ENCODE measurements at regions not wholly inside any gene's neighbourhood (a gene's known extent, or its start where the extent isn't known, plus 50 kb on each side); places are given as distances from the start of the nearest gene placed in this dataset.

- DNase-seq (ENCODE audit: low read depth, low spot score) (no peak), ATAC-seq (no peak)
- H3K79me2 ChIP-seq (ENCODE audit: insufficient read depth, low read length) = no peaks in the 10 kb centered on the region
- ChIA-PET POLR2A (no interaction called here), CTCF (no interaction called here), RAD21 (ENCODE audit: low non-redundant PET in 1 of 2, low total read pairs in 2 of 2, uncharacterized antibody in 2 of 2, unreplicated experiment in 2 of 2) (no interaction called here)
- no TSS peak for BruUV-seq (replicated peaks)
- H3K4me2 ChIP-seq (ENCODE audit: low read length) = no peak overlapping the region
- H3K27me3 ChIP-seq (ENCODE audit: insufficient read depth, low read length) = no peaks in the 10 kb centered on the region
- H3K36me3 ChIP-seq (ENCODE audit: control insufficient read depth in 1 of 2, insufficient read depth in 2 of 2, low read length in 2 of 2) = no peaks in the 10 kb centered on the region
- no peaks in the 10 kb centered on the region for H3K4me1 ChIP-seq (ENCODE audit: control insufficient read depth in 1 of 2, insufficient read depth in 2 of 2, low read length in 2 of 2)
- no peaks in the 10 kb centered on the region for H3K9me3 ChIP-seq (ENCODE audit: control insufficient read depth in 1 of 2, insufficient read depth in 1 of 2, low read depth in 1 of 2, low read length in 2 of 2)
- H4K20me1 ChIP-seq (ENCODE audit: insufficient read depth) = no peaks in the 10 kb centered on the region
- TF ChIP-seq CBX3 (IDR thresholded peaks at IDR 0.05; ENCODE audit: low read depth) (no peak), SP1 (IDR thresholded peaks at IDR 0.05; ENCODE audit: low read depth) (no peak), RAD21 (IDR thresholded peaks at IDR 0.05; ENCODE audit: low read depth) (no peak), CTCF (IDR thresholded peaks at IDR 0.05 in 2 of 3, conservative IDR thresholded peaks at IDR 0.05 in 1 of 3; ENCODE audit: borderline replicate concordance in 1 of 3, insufficient read depth in 1 of 3, low read depth in 2 of 3, low read length in 2 of 3) (no peak), TCF7L2 (IDR thresholded peaks at IDR 0.05; ENCODE audit: borderline replicate concordance, extremely low read depth, insufficient read depth, insufficient read length) (no peak), ZBTB33 (IDR thresholded peaks at IDR 0.05; ENCODE audit: extremely low read depth, insufficient replicate concordance, low read length) (no peak), SRF (IDR thresholded peaks at IDR 0.05; ENCODE audit: low read depth) (no peak), CEBPB (IDR thresholded peaks at IDR 0.05; ENCODE audit: low read depth) (no peak), FOSL1 (IDR thresholded peaks at IDR 0.05; ENCODE audit: low read depth) (no peak), JUND (IDR thresholded peaks at IDR 0.05) (no peak), EZH2phosphoT487 (IDR thresholded peaks at IDR 0.05; ENCODE audit: borderline replicate concordance) (no peak), ZFX (IDR thresholded peaks at IDR 0.05) (no peak), ZNF274 (IDR thresholded peaks at IDR 0.05; ENCODE audit: low read depth, low read length) (no peak), EZH2 (IDR thresholded peaks at IDR 0.05) (no peak), POLR2AphosphoS5 (IDR thresholded peaks at IDR 0.05; ENCODE audit: low read depth, low read length) (no peak)
- no peaks in the 10 kb centered on the region for H3K9me2 ChIP-seq (ENCODE audit: insufficient read depth)
- no peak overlapping the region for H2AFZ ChIP-seq (ENCODE audit: low read depth, low read length, poor library complexity, severe bottlenecking)
- H3K9ac ChIP-seq (ENCODE audit: low read length) = no peak overlapping the region
- no peak overlapping the region for H3K4me3 ChIP-seq (replicated peaks in 1 of 2; ENCODE audit: low read depth in 1 of 2, low read length in 2 of 2)
- intact Hi-C loops (cut with micrococcal nuclease) = no loop called here
- no peak overlapping the region for H3K27ac ChIP-seq (ENCODE audit: low read depth, low read length)
These were observed 247.9 kb upstream of the ONECUT1 start for GRCh38 chr15:53037904-53038654.
